Liver (tissue), 8 donors: ENCODE measurements at regions not wholly inside any gene's neighbourhood (a gene's known extent, or its start where the extent isn't known, plus 50 kb on each side); places are given as distances from the start of the nearest gene placed in this dataset.

ENCODE experiments used
- DNase-seq: peaks from one replicate; pipeline ENCODE4 v3.0.0-alpha.2; 2017; ENCODE audit warnings: low spot score
- H3K27ac ChIP-seq, 2 donors: one replicate each; pipeline ENCODE4 v1.7.0; 2013; ENCODE audit warnings: inconsistent platforms in 2 of 2, low read length in 2 of 2, control low read depth in 1 of 2, low read depth in 1 of 2, mild to moderate bottlenecking in 1 of 2
- H3K27me3 ChIP-seq, 4 donors: one replicate each; pipeline versions ENCODE4 v1.6.1 to v1.7.0; 2013; ENCODE audit warnings: low read length in 3 of 4, inconsistent platforms in 1 of 4, mild to moderate bottlenecking in 1 of 4, moderate library complexity in 1 of 4; ENCODE audit not compliant: control insufficient read depth in 4 of 4, insufficient read depth in 4 of 4
- H3K36me3 ChIP-seq, 4 donors: one replicate each; pipeline versions ENCODE4 v1.6.1 to v1.7.0; 2013; ENCODE audit warnings: low read length in 3 of 4, mild to moderate bottlenecking in 3 of 4, low read depth in 1 of 4, moderate library complexity in 1 of 4; ENCODE audit not compliant: control insufficient read depth in 4 of 4, insufficient read depth in 3 of 4
- H3K4me1 ChIP-seq, 4 donors: one replicate each; pipeline versions ENCODE4 v1.6.1 to v1.7.0; 2013; ENCODE audit warnings: low read length in 3 of 4, mild to moderate bottlenecking in 3 of 4, moderate library complexity in 1 of 4; ENCODE audit not compliant: control insufficient read depth in 4 of 4, insufficient read depth in 4 of 4
- H3K4me3 ChIP-seq, 3 donors: one replicate each; pipeline versions ENCODE4 v1.6.1 to v1.7.0; 2013; ENCODE audit warnings: low read length in 3 of 3, control low read depth in 1 of 3, low read depth in 1 of 3, mild to moderate bottlenecking in 1 of 3
- H3K9ac ChIP-seq, 2 donors: one replicate each; pipeline ENCODE4 v1.7.0; 2013; ENCODE audit warnings: low read length in 2 of 2, mild to moderate bottlenecking in 2 of 2, moderate library complexity in 2 of 2, control low read depth in 1 of 2, low read depth in 1 of 2
- H3K9me3 ChIP-seq, 4 donors: one replicate each; pipeline versions ENCODE4 v1.6.1 to v1.7.0; 2013; ENCODE audit warnings: low read length in 3 of 4; ENCODE audit not compliant: control insufficient read depth in 4 of 4
- ATF3 ChIP-seq: IDR thresholded peaks from 2 replicates; pipeline ENCODE4 v1.6.1; 2016; ENCODE audit warnings: antibody characterized with exemption
- CTCF ChIP-seq: fragments of 150-350 bp; IDR thresholded peaks from 2 replicates; pipeline ENCODE4 v1.5.1; 2017; ENCODE audit warnings: improper control_type of control experiment, low read depth, low read length; ENCODE audit not compliant: missing input control
- EGR1 ChIP-seq, 2 donors: IDR thresholded peaks; 2 replicates each; pipeline ENCODE4 v1.6.1; 2016 to 2018; ENCODE audit warnings: antibody characterized with exemption in 2 of 2, low read depth in 2 of 2
- FOXA1 ChIP-seq: IDR thresholded peaks from 2 replicates; pipeline ENCODE4 v1.6.1; 2016; ENCODE audit warnings: antibody characterized with exemption
- FOXA2 ChIP-seq: IDR thresholded peaks from 2 replicates; pipeline ENCODE4 v1.6.1; 2016; ENCODE audit warnings: antibody characterized with exemption
- GABPA ChIP-seq, 2 donors: IDR thresholded peaks in 1 of 2; conservative IDR thresholded peaks in 1 of 2; 2 replicates each; pipeline ENCODE4 v1.6.1; 2016; ENCODE audit warnings: antibody characterized with exemption in 2 of 2, mild to moderate bottlenecking in 1 of 2, moderate library complexity in 1 of 2
- HNF4A ChIP-seq, 2 donors: conservative IDR thresholded peaks; 2 replicates each; pipeline ENCODE4 v1.6.1; 2016; ENCODE audit warnings: antibody characterized with exemption in 2 of 2, mild to moderate bottlenecking in 2 of 2
- HNF4G ChIP-seq: IDR thresholded peaks from 2 replicates; pipeline ENCODE4 v1.6.1; 2016; ENCODE audit warnings: antibody characterized with exemption
- JUND ChIP-seq, 2 donors: IDR thresholded peaks; 2 replicates each; pipeline ENCODE4 v1.6.1; 2016; ENCODE audit warnings: antibody characterized with exemption in 2 of 2
- MAX ChIP-seq: IDR thresholded peaks from 2 replicates; pipeline ENCODE4 v1.6.1; 2016; ENCODE audit warnings: antibody characterized with exemption
- NR2F2 ChIP-seq: IDR thresholded peaks from 2 replicates; pipeline ENCODE4 v1.6.1; 2016; ENCODE audit warnings: antibody characterized with exemption
- RAD21 ChIP-seq, 2 donors: IDR thresholded peaks; 2 replicates each; pipeline ENCODE4 v1.6.1; 2016; ENCODE audit warnings: antibody characterized with exemption in 2 of 2, mild to moderate bottlenecking in 2 of 2
- REST ChIP-seq: IDR thresholded peaks from 2 replicates; pipeline ENCODE4 v1.6.1; 2016; ENCODE audit warnings: antibody characterized with exemption, mild to moderate bottlenecking
- RXRA ChIP-seq, 2 donors: IDR thresholded peaks; 2 replicates each; pipeline ENCODE4 v1.6.1; 2017 to 2018; ENCODE audit warnings: antibody characterized with exemption in 2 of 2, mild to moderate bottlenecking in 1 of 2
- SP1 ChIP-seq: IDR thresholded peaks from 2 replicates; pipeline ENCODE4 v1.6.1; 2018; ENCODE audit warnings: antibody characterized with exemption, mild to moderate bottlenecking
- TAF1 ChIP-seq: conservative IDR thresholded peaks from 2 replicates; pipeline ENCODE4 v1.6.1; 2016; ENCODE audit warnings: antibody characterized with exemption, mild to moderate bottlenecking
- YY1 ChIP-seq: IDR thresholded peaks from 2 replicates; pipeline ENCODE4 v1.6.1; 2016; ENCODE audit warnings: antibody characterized with exemption, mild to moderate bottlenecking
- ZBTB33 ChIP-seq: IDR thresholded peaks from 2 replicates; pipeline ENCODE4 v1.6.1; 2016; ENCODE audit warnings: antibody characterized with exemption
- WGBS: extraction: QIAGEN DNeasy Blood & Tissue Kit; methylation state at CpG from one replicate; pipeline ENCODE4 v1.1.7; 2013; 5-methylcytosine and 5-hydroxymethylcytosine counted together
- donor health status: healthy.
- donor health status: healthy.
- donor health status: healthy.
- donor health status: healthy.
- donor health status: healthy.

- Histone ChIP-seq H3K27ac (no peak overlapping the region), H3K4me1 (no peaks in the 10 kb centered on the region), H3K4me3 (no peak overlapping the region), H3K9ac (no peak overlapping the region), H3K9me3 (no peaks in the 10 kb centered on the region), H3K27me3 (no peaks in the 10 kb centered on the region), H3K36me3 (no peaks in the 10 kb centered on the region)
- TF ChIP-seq FOXA1 (no peak), TAF1 (no peak), YY1 (no peak), ZBTB33 (no peak), HNF4A (conservative IDR thresholded peaks at IDR 0.05) (no peak), RXRA (IDR thresholded peaks at IDR 0.05) (no peak), NR2F2 (no peak), REST (no peak), EGR1 (IDR thresholded peaks at IDR 0.05; ENCODE audit: low read depth in 2 of 2) (no peak), JUND (IDR thresholded peaks at IDR 0.05) (no peak), HNF4G (no peak), GABPA (IDR thresholded peaks at IDR 0.05 in 1 of 2, conservative IDR thresholded peaks at IDR 0.05 in 1 of 2) (no peak), SP1 (no peak), FOXA2 (no peak), MAX (no peak), CTCF (no peak), RAD21 (IDR thresholded peaks at IDR 0.05) (no peak), ATF3 (no peak)
- DNase-seq, result no peak
- 92% methylated on average over 7 of the region's 7 CpGs for WGBS
These were observed 57.9 kb upstream of the MIER3 start for GRCh38 chr5:57009811-57010210.

GRCh38 chr5:57010786-57011185 is 58.9 kb upstream of the MIER3 start:
- no peak overlapping the region for H3K27ac ChIP-seq
- no peak for DNase-seq
- H3K27me3 ChIP-seq, result no peaks in the 10 kb centered on the region
- H3K9ac ChIP-seq, result no peak overlapping the region
- H3K4me1 ChIP-seq, result no peaks in the 10 kb centered on the region
- H3K4me3 ChIP-seq, result no peak overlapping the region
- whole genome bisulfite sequencing, result 88% methylated on average over 4 of the region's 4 CpGs
- no peaks in the 10 kb centered on the region for H3K9me3 ChIP-seq
- H3K36me3 ChIP-seq, result no peaks in the 10 kb centered on the region
- TF ChIP-seq YY1 (no peak), GABPA (IDR thresholded peaks at IDR 0.05 in 1 of 2, conservative IDR thresholded peaks at IDR 0.05 in 1 of 2) (no peak), EGR1 (IDR thresholded peaks at IDR 0.05; ENCODE audit: low read depth in 2 of 2) (no peak), TAF1 (no peak), REST (no peak), CTCF (no peak), JUND (IDR thresholded peaks at IDR 0.05) (no peak), HNF4A (conservative IDR thresholded peaks at IDR 0.05) (no peak)
